ENCODE measurements at regions not wholly inside any gene's neighbourhood (a gene's known extent, or its start where the extent isn't known, plus 50 kb on each side); places are given as distances from the start of the nearest gene placed in this dataset.

DNA sequence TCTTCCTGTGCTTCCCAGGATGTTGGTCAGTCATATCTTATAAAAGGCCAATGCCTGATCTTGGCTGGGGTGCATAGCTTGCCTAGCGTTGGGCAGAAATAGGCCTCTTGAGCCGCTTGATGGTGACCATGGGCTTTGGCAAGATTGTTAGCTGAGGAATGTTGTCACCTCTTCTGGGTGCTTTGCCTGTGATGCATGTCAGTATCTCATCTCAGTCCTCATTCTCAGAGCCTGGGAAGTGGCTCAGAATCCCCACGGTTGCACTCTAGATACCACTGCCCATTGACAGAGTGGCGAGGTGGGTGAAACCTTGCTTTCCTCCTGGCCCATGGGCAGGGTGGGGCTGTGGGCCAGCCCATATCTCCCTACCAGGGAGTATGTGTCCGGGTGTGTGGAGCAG is 79.2 kb upstream of the MGAT5 start:
- H3K56ac ChIP-seq (ENCODE audit: extremely low read depth, insufficient read depth, low read length), result no peak overlapping the region
- no peak overlapping the region for H3K4ac ChIP-seq (ENCODE audit: low read depth, low read length)
- no peak overlapping the region for H3K27ac ChIP-seq (ENCODE audit: insufficient read depth, low read length)
- H2AK5ac ChIP-seq (ENCODE audit: low read depth, low read length), result no peak overlapping the region
- no peak overlapping the region for H2BK20ac ChIP-seq (ENCODE audit: low read depth, low read length)
- peaks cover 19% of the 10 kb centered on the region for H3K4me1 ChIP-seq (ENCODE audit: control insufficient read depth, insufficient read depth, low read length)
- H3K4me3 ChIP-seq (ENCODE audit: insufficient read depth, low read depth, low read length), result no peak overlapping the region
- no peak overlapping the region for H2BK5ac ChIP-seq (ENCODE audit: low read depth, low read length, poor library complexity, severe bottlenecking)
- TF ChIP-seq NFE2L2 (IDR thresholded peaks at IDR 0.05; ENCODE audit: low read depth, low read length) (no peak), SMC3 (IDR thresholded peaks at IDR 0.05; ENCODE audit: low read depth, low read length) (no peak), BHLHE40 (IDR thresholded peaks at IDR 0.05; ENCODE audit: low read depth, low read length) (no peak), CEBPB (IDR thresholded peaks at IDR 0.05; ENCODE audit: low read depth, low read length) (no peak), RCOR1 (IDR thresholded peaks at IDR 0.05; ENCODE audit: insufficient replicate concordance, low read length) (no peak), POLR2A (IDR thresholded peaks at IDR 0.05; ENCODE audit: low read depth, low read length) (no peak), USF2 (IDR thresholded peaks at IDR 0.05; ENCODE audit: low read depth, low read length) (no peak), RFX5 (IDR thresholded peaks at IDR 0.05; ENCODE audit: low read depth, low read length) (no peak), CHD1 (IDR thresholded peaks at IDR 0.05; ENCODE audit: low read depth, low read length) (no peak), RAD21 (IDR thresholded peaks at IDR 0.05; ENCODE audit: low read length) (no peak), MAZ (IDR thresholded peaks at IDR 0.05; ENCODE audit: borderline replicate concordance, low read depth, low read length) (no peak), MAFK (IDR thresholded peaks at IDR 0.05; ENCODE audit: low read depth, low read length) (no peak), FOS (IDR thresholded peaks at IDR 0.05; ENCODE audit: low read depth, low read length) (no peak), ELK1 (IDR thresholded peaks at IDR 0.05; ENCODE audit: borderline replicate concordance, low read depth, low read length) (no peak), MXI1 (IDR thresholded peaks at IDR 0.05; ENCODE audit: borderline replicate concordance, low read depth, low read length) (no peak)
- TF ChIP-seq, protein P1, sequence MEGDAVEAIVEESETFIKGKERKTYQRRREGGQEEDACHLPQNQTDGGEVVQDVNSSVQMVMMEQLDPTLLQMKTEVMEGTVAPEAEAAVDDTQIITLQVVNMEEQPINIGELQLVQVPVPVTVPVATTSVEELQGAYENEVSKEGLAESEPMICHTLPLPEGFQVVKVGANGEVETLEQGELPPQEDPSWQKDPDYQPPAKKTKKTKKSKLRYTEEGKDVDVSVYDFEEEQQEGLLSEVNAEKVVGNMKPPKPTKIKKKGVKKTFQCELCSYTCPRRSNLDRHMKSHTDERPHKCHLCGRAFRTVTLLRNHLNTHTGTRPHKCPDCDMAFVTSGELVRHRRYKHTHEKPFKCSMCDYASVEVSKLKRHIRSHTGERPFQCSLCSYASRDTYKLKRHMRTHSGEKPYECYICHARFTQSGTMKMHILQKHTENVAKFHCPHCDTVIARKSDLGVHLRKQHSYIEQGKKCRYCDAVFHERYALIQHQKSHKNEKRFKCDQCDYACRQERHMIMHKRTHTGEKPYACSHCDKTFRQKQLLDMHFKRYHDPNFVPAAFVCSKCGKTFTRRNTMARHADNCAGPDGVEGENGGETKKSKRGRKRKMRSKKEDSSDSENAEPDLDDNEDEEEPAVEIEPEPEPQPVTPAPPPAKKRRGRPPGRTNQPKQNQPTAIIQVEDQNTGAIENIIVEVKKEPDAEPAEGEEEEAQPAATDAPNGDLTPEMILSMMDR (conservative IDR thresholded peaks at IDR 0.05; ENCODE audit: low read depth, low read length), result no peak
- no peak overlapping the region for H3K4me2 ChIP-seq (ENCODE audit: low read depth, low read length)
- H3K18ac ChIP-seq (ENCODE audit: low read depth, low read length), result no peak overlapping the region
- ChIA-PET CTCF (no interaction called here), POLR2A (ENCODE audit: unreplicated experiment) (no interaction called here)
- peaks cover 24% of the 10 kb centered on the region for H3K9me1 ChIP-seq (ENCODE audit: insufficient read depth, low read length)
- H4K8ac ChIP-seq (ENCODE audit: low read depth in 2 of 2, low read length in 2 of 2), result no peak overlapping the region
- WGBS, 2 experiments (ENCODE audit: extremely low coverage in 2 of 2, insufficient read length in 1 of 2), result 100% methylated on average over 2 of the region's 5 CpGs; no CpG with 5 or more reads in 1 of the 2 experiments
- no peak overlapping the region for H3K23ac ChIP-seq (ENCODE audit: low read depth, low read length)
- dilution Hi-C loops (cut with HindIII; ENCODE audit: low sequenced_read_pairs, unreplicated experiment) (no loop called here), intact Hi-C loops (cut with micrococcal nuclease) (no loop called here), in situ Hi-C loops (cut with MboI; ENCODE audit: low sequenced_read_pairs) (no loop called here)
- H3K36me3 ChIP-seq (ENCODE audit: control insufficient read depth, insufficient read depth, low read length), result no peaks in the 10 kb centered on the region; the same call in 1 of the 2 replicates
- DNase-seq, result no peak
- BruUV-seq (replicated peaks), result no TSS peak
- no peak overlapping the region for H2AK9ac ChIP-seq (replicated peaks; ENCODE audit: low read depth, low read length, poor library complexity)
- H4K20me1 ChIP-seq (ENCODE audit: insufficient read depth, low read length), result peaks cover 73% of the 10 kb centered on the region
- H3K27me3 ChIP-seq (ENCODE audit: control insufficient read depth, insufficient read depth, low read length), result no peaks in the 10 kb centered on the region
- no peak overlapping the region for H4K5ac ChIP-seq (ENCODE audit: low read depth, low read length)
- no peak overlapping the region for H3K9ac ChIP-seq (ENCODE audit: low read depth, low read length)
- peaks cover 48 to 93% of the 10 kb centered on the region in 2 experiments for H3K79me1 ChIP-seq (ENCODE audit: low read depth in 1 of 2, low read length in 2 of 2)
- ATAC-seq (ENCODE audit: low read depth), result no peak
- no peak overlapping the region for H2BK15ac ChIP-seq (ENCODE audit: low read depth, low read length)
- no peaks in the 10 kb centered on the region for H3K9me3 ChIP-seq (ENCODE audit: control insufficient read depth, insufficient read depth, low read length)
- no peak overlapping the region for H2BK120ac ChIP-seq (ENCODE audit: low read depth, low read length)
- no peak overlapping the region for H3K14ac ChIP-seq (replicated peaks; ENCODE audit: low read depth, low read length)
- no peak overlapping the region for H4K91ac ChIP-seq (ENCODE audit: insufficient read depth, low read depth, low read length)
- no peak overlapping the region for H2AFZ ChIP-seq (replicated peaks; ENCODE audit: low read length, poor library complexity)
